HCT116 (cell line): ENCODE measurements at regions not wholly inside any gene's neighbourhood (a gene's known extent, or its start where the extent isn't known, plus 50 kb on each side); places are given as distances from the start of the nearest gene placed in this dataset.

Experiments used
- ATAC-seq: fragments of 200-7000 bp; cut with Tn5 transposase; 2 replicates; pipeline ENCODE4 v1.9.1; 2020; ENCODE audit warnings: mild to moderate bottlenecking, moderate library complexity
- BruUV-seq: library from RNA; stranded (reverse); fragments of 400-500 nt; replicated peaks from 2 replicates; lab custom pipeline; 2021; lab: Mats Ljungman, UMichigan
- CTCF ChIA-PET: fragments of 300-600 bp; sonication (Branson Sonifier 250); formaldehyde crosslinking; loops from one replicate; lab custom pipeline; 2021; ENCODE audit warnings: antibody characterized with exemption; lab: Charles Lee
- POLR2A ChIA-PET: fragments of 300-600, 350-600 bp; sonication (Branson Sonifier 250); formaldehyde crosslinking; loops from one replicate; lab custom pipeline; 2021; ENCODE audit warnings: antibody characterized with exemption; lab: Charles Lee
- RAD21 ChIA-PET, 2 experiments: fragments of 300-600 bp; sonication (Branson Sonifier 250); formaldehyde crosslinking; loops; one replicate each; lab custom pipeline; 2023; ENCODE audit warnings: low total read pairs in 2 of 2; ENCODE audit not compliant: uncharacterized antibody in 2 of 2, unreplicated experiment in 2 of 2, low non-redundant PET in 1 of 2; lab: Charles Lee
- DNase-seq: peaks from one replicate; pipeline ENCODE4 v3.0.0-alpha.2; 2010; ENCODE audit warnings: low read depth, low spot score
- H2AFZ ChIP-seq: fragments of 200-600 bp; shearing (Covaris generic), sonication (generic); 2 replicates; pipeline ENCODE4 v1.6.1; 2017; ENCODE audit warnings: low read depth, mixed run types, mixed read lengths, antibody characterized with exemption, low read length; ENCODE audit not compliant: poor library complexity, severe bottlenecking
- H3K27ac ChIP-seq: 2 replicates; pipeline ENCODE4 v1.5.1; 2012; ENCODE audit warnings: low read depth, low read length
- H3K27me3 ChIP-seq: fragments of 200-600 bp; sonication (generic); 2 replicates; pipeline ENCODE4 v1.6.1; 2016; ENCODE audit warnings: mixed run types, low read length, mixed read lengths; ENCODE audit not compliant: insufficient read depth
- H3K36me3 ChIP-seq, 2 experiments: fragments of 200-500 bp in 1 of 2; fragments of 200-600 bp in 1 of 2; sonication (Bioruptor generic) in 1 of 2; sonication (generic) in 1 of 2; 2 replicates each; pipeline versions ENCODE4 v1.5.1 to v1.6.1; 2014 to 2016; ENCODE audit warnings: low read length in 2 of 2, inconsistent platforms in 1 of 2, mixed read lengths in 1 of 2, mixed run types in 1 of 2; ENCODE audit not compliant: insufficient read depth in 2 of 2, control insufficient read depth in 1 of 2
- H3K4me1 ChIP-seq, 2 experiments: fragments of 200-600 bp in 1 of 2; sonication (generic) in 1 of 2; 2 replicates each; pipeline versions ENCODE4 v1.5.1 to v1.6.1; 2012 to 2017; ENCODE audit warnings: low read length in 2 of 2, inconsistent platforms in 1 of 2, mild to moderate bottlenecking in 1 of 2, mixed read lengths in 1 of 2, mixed run types in 1 of 2, moderate library complexity in 1 of 2; ENCODE audit not compliant: insufficient read depth in 2 of 2, control insufficient read depth in 1 of 2
- H3K4me2 ChIP-seq: fragments of 200-600 bp; sonication (generic); 2 replicates; pipeline ENCODE4 v1.6.1; 2017; ENCODE audit warnings: mixed run types, low read length, mixed read lengths
- H3K4me3 ChIP-seq, 2 experiments: fragments of 200-600 bp in 1 of 2; sonication (generic) in 1 of 2; replicated peaks in 1 of 2; 2 replicates each; pipeline ENCODE4 v1.5.1; 2011 to 2016; ENCODE audit warnings: low read length in 2 of 2, control low read depth in 1 of 2, low read depth in 1 of 2, mild to moderate bottlenecking in 1 of 2, mixed read lengths in 1 of 2, mixed run types in 1 of 2
- H3K79me2 ChIP-seq: fragments of 200-600 bp; sonication (generic); 2 replicates; pipeline ENCODE4 v1.6.1; 2017; ENCODE audit warnings: mild to moderate bottlenecking, mixed run types, low read length, moderate library complexity, mixed read lengths; ENCODE audit not compliant: insufficient read depth
- H3K9ac ChIP-seq: fragments of 200-600 bp; sonication (generic); 2 replicates; pipeline ENCODE4 v1.6.1; 2016; ENCODE audit warnings: low read length, mixed read lengths
- H3K9me2 ChIP-seq: fragments of 200-600 bp; sonication (generic), shearing (Covaris generic); 2 replicates; pipeline ENCODE4 v1.6.1; 2017; ENCODE audit warnings: mixed run types, mild to moderate bottlenecking, moderate library complexity; ENCODE audit not compliant: insufficient read depth
- H3K9me3 ChIP-seq, 2 experiments: fragments of 200-500 bp in 1 of 2; fragments of 200-600 bp in 1 of 2; sonication (Bioruptor generic) in 1 of 2; sonication (generic) in 1 of 2; 2 replicates each; pipeline ENCODE4 v1.6.1; 2014 to 2017; ENCODE audit warnings: low read length in 2 of 2, mixed read lengths in 2 of 2, inconsistent platforms in 1 of 2, low read depth in 1 of 2, mild to moderate bottlenecking in 1 of 2, mixed run types in 1 of 2, moderate library complexity in 1 of 2; ENCODE audit not compliant: control insufficient read depth in 1 of 2, insufficient read depth in 1 of 2
- H4K20me1 ChIP-seq: fragments of 200-600 bp; sonication (generic), shearing (Covaris generic); 2 replicates; pipeline ENCODE4 v1.6.1; 2017; ENCODE audit warnings: mixed run types, mild to moderate bottlenecking, moderate library complexity; ENCODE audit not compliant: insufficient read depth
- ATF3 ChIP-seq: IDR thresholded peaks from 2 replicates; pipeline ENCODE4 v1.6.1; 2012
- EGR1 ChIP-seq: IDR thresholded peaks from 2 replicates; pipeline ENCODE4 v1.6.1; 2012; ENCODE audit warnings: low read depth
- EZH2 ChIP-seq: fragments of 200-600 bp; sonication (generic); IDR thresholded peaks from 2 replicates; pipeline ENCODE4 v1.6.1; 2017; ENCODE audit warnings: antibody characterized with exemption, mixed run types
- EZH2phosphoT487 ChIP-seq: fragments of 200-600 bp; IDR thresholded peaks from 2 replicates; pipeline ENCODE4 v1.6.1; 2018; ENCODE audit warnings: antibody characterized with exemption, borderline replicate concordance
- MAX ChIP-seq: IDR thresholded peaks from 2 replicates; pipeline ENCODE4 v1.6.1; 2012
- POLR2A ChIP-seq: IDR thresholded peaks from 2 replicates; pipeline ENCODE4 v1.7.0; 2011; ENCODE audit warnings: borderline replicate concordance; ENCODE audit not compliant: insufficient read depth, insufficient read length; ENCODE audit errors: extremely low read depth
- SP1 ChIP-seq: IDR thresholded peaks from 2 replicates; pipeline ENCODE4 v1.6.1; 2012; ENCODE audit warnings: low read depth
- SRF ChIP-seq: IDR thresholded peaks from 2 replicates; pipeline ENCODE4 v1.6.1; 2012; ENCODE audit warnings: low read depth
- YY1 ChIP-seq: IDR thresholded peaks from 2 replicates; pipeline ENCODE4 v1.6.1; 2011; ENCODE audit warnings: low read length, low read depth, moderate library complexity, mild to moderate bottlenecking; ENCODE audit not compliant: insufficient replicate concordance; ENCODE audit errors: extremely low read depth
- ZBTB33 ChIP-seq: IDR thresholded peaks from 2 replicates; pipeline ENCODE4 v1.6.1; 2011; ENCODE audit warnings: mild to moderate bottlenecking, low read length, moderate library complexity; ENCODE audit not compliant: insufficient replicate concordance; ENCODE audit errors: extremely low read depth
- ZFX ChIP-seq: fragments of 450-650 bp; IDR thresholded peaks from 2 replicates; pipeline ENCODE4 v1.6.1; 2017
- intact Hi-C: fragments of 100-400 bp; cut with micrococcal nuclease; formaldehyde crosslinking; loops from 2 replicates; pipeline ENCODE4 v1.10.0; 2022

- TF ChIP-seq SP1 (no peak), YY1 (no peak)
- TF ChIP-seq, all 23 proteins: peak for 0
Observed at GRCh38 chr18:64620971-64621560, 472.2 kb upstream of the LINC00305 start (continued).

- TF ChIP-seq EZH2 (no peak), MAX (no peak), POLR2A (no peak), ZFX (no peak), YY1 (no peak), SRF (no peak), ZBTB33 (no peak), EGR1 (no peak), ATF3 (no peak), EZH2phosphoT487 (no peak)
- TF ChIP-seq, all 23 proteins: peak for 0
- no peaks in the 10 kb centered on the region for H3K27me3 ChIP-seq
- ChIA-PET POLR2A (no interaction called here), CTCF (no interaction called here), RAD21 (no interaction called here)
- no peaks in the 10 kb centered on the region for H4K20me1 ChIP-seq
- H3K4me2 ChIP-seq, result no peak overlapping the region
- H2AFZ ChIP-seq, result no peak overlapping the region
- H3K9ac ChIP-seq, result no peak overlapping the region
- no peak overlapping the region for H3K27ac ChIP-seq
- no peaks in the 10 kb centered on the region for H3K9me2 ChIP-seq
- H3K4me1 ChIP-seq, result no peaks in the 10 kb centered on the region; a peak in 1 of 4 replicates
- H3K4me3 ChIP-seq, result no peak overlapping the region
- BruUV-seq, result no TSS peak
- ATAC-seq (no peak), DNase-seq (no peak)
- intact Hi-C loops, result no loop called here
- no peaks in the 10 kb centered on the region for H3K79me2 ChIP-seq
- H3K36me3 ChIP-seq, result no peaks in the 10 kb centered on the region
- H3K9me3 ChIP-seq, result peaks cover 14 to 18% of the 10 kb centered on the region in 2 experiments; a peak in 2 of 4 replicates
Observed at GRCh38 chr18:64618390-64618789, 469.5 kb upstream of the LINC00305 start.
